ENCODE measurements at regions not wholly inside any gene's neighbourhood (a gene's known extent, or its start where the extent isn't known, plus 50 kb on each side); places are given as distances from the start of the nearest gene placed in this dataset.

- TF ChIP-seq EZH2phosphoT487 (IDR thresholded peaks at IDR 0.05; ENCODE audit: low read depth) (no peak), CTCF (IDR thresholded peaks at IDR 0.05; ENCODE audit: low read depth, low read length) (no peak)
These were observed 123.4 kb downstream of the PTPRS start for GRCh38 chr19:5217171-5217570.

Measured in OCI-LY3 (cell line).